NCI-H1694 (cell line): ENCODE measurements at regions not wholly inside any gene's neighbourhood (a gene's known extent, or its start where the extent isn't known, plus 50 kb on each side); places are given as distances from the start of the nearest gene placed in this dataset.
"Not testable (repeated sequence)": the region's sequence is repeated elsewhere in the genome, so short reads cannot be mapped to it uniquely, and the experiment has no call there.

Experiments
- DNase-seq: peaks from one replicate; lab custom pipeline; 2025; lab: John Stamatoyannopoulos, UW

GRCh38 chr13:70789751-70790150 lies 681.5 kb upstream of the KLHL1 start:
- no peak for DNase-seq

- DNase-seq = no peak
Measured at GRCh38 chr13:70788074-70788473, 679.8 kb upstream of the KLHL1 start.

- peak; percentile 92 for DNase-seq
Measured at GRCh38 chr13:70784207-70784989, 676.1 kb upstream of the KLHL1 start.

- no peak for DNase-seq
Measured at GRCh38 chr13:70769817-70770216, 661.6 kb upstream of the KLHL1 start.

GRCh38 chr13:70758932-70759331 lies 650.7 kb upstream of the KLHL1 start:
- no peak for DNase-seq

- no peak for DNase-seq
Measured at GRCh38 chr13:70756088-70756487, 647.8 kb upstream of the KLHL1 start.

- DNase-seq = no peak
Measured at GRCh38 chr13:70755456-70755855, 647.2 kb upstream of the KLHL1 start.

- peak; percentile 50 for DNase-seq
Measured at GRCh38 chr13:70747262-70747661, 639.0 kb upstream of the KLHL1 start.

- DNase-seq = not testable (repeated sequence)
Measured at GRCh38 chr13:70746469-70746868, 638.2 kb upstream of the KLHL1 start.

- DNase-seq = no peak
Measured at GRCh38 chr13:70736622-70737317, 628.5 kb upstream of the KLHL1 start.

- peak; percentile 22 for DNase-seq
Measured at GRCh38 chr13:70732611-70733010, 624.4 kb upstream of the KLHL1 start.

- DNase-seq = no peak
Measured at GRCh38 chr13:70729369-70729768, 621.1 kb upstream of the KLHL1 start.

- peak; percentile 11 for DNase-seq
Measured at GRCh38 chr13:70723732-70724131, 615.5 kb upstream of the KLHL1 start.

- DNase-seq = no peak
Measured at GRCh38 chr13:70720386-70720785, 612.1 kb upstream of the KLHL1 start.

- DNase-seq = no peak
Measured at GRCh38 chr13:70714993-70715392, 606.7 kb upstream of the KLHL1 start.

- no peak for DNase-seq
Measured at GRCh38 chr13:70708775-70709174, 600.5 kb upstream of the KLHL1 start.

GRCh38 chr13:70703755-70704154 lies 595.5 kb upstream of the KLHL1 start:
- no peak for DNase-seq

- no peak for DNase-seq
Measured at GRCh38 chr13:70694996-70695715, 586.9 kb upstream of the KLHL1 start.

GRCh38 chr13:70668983-70669382 lies 560.7 kb upstream of the KLHL1 start:
- DNase-seq = no peak

- DNase-seq = no peak
Measured at GRCh38 chr13:70668293-70668692, 560.0 kb upstream of the KLHL1 start.

GRCh38 chr13:70666883-70667556 lies 558.8 kb upstream of the KLHL1 start:
- DNase-seq = no peak

- DNase-seq = no peak
Measured at GRCh38 chr13:70662231-70662940, 554.1 kb upstream of the KLHL1 start.
